HFF-Myc (cell line): ENCODE measurements at regions not wholly inside any gene's neighbourhood (a gene's known extent, or its start where the extent isn't known, plus 50 kb on each side); places are given as distances from the start of the nearest gene placed in this dataset.

Experiments
- DNase-seq: peaks from one replicate; pipeline ENCODE4 v3.0.0-alpha.2; 2011; ENCODE audit warnings: low read depth; ENCODE audit errors: extremely low read depth
- H3K4me3 ChIP-seq: replicated peaks from 2 replicates; pipeline ENCODE4 v1.5.1; 2011; ENCODE audit warnings: low read depth, mild to moderate bottlenecking, control low read depth, low read length
- CTCF ChIP-seq: IDR thresholded peaks from 2 replicates; pipeline ENCODE4 v1.5.1; 2012; ENCODE audit warnings: mild to moderate bottlenecking, low read depth, low read length, control low read depth; ENCODE audit errors: missing control alignments

- H3K4me3 ChIP-seq, result no peak overlapping the region
- DNase-seq, result no peak
- no peak for TF ChIP-seq CTCF
Observed at GRCh38 chr1:188129856-188130838, 1301.4 kb downstream of the PLA2G4A start.

GRCh38 chr1:188137221-188137620 lies 1308.5 kb downstream of the PLA2G4A start:
- no peak for TF ChIP-seq CTCF
- no peak for DNase-seq
- H3K4me3 ChIP-seq, result no peak overlapping the region

- no peak for DNase-seq
- no peak overlapping the region for H3K4me3 ChIP-seq
- TF ChIP-seq CTCF, result no peak
Observed at GRCh38 chr1:188140958-188141357, 1312.2 kb downstream of the PLA2G4A start.

- no peak for TF ChIP-seq CTCF
- H3K4me3 ChIP-seq, result no peak overlapping the region
- DNase-seq, result no peak
Observed at GRCh38 chr1:188154196-188154595, 1325.4 kb downstream of the PLA2G4A start.

GRCh38 chr1:188154761-188155160 lies 1326.0 kb downstream of the PLA2G4A start:
- no peak for DNase-seq
- no peak overlapping the region for H3K4me3 ChIP-seq
- no peak for TF ChIP-seq CTCF

GRCh38 chr1:188155261-188155660 lies 1326.5 kb downstream of the PLA2G4A start:
- no peak overlapping the region for H3K4me3 ChIP-seq
- no peak for TF ChIP-seq CTCF
- no peak for DNase-seq

GRCh38 chr1:188164459-188164858 lies 1335.7 kb downstream of the PLA2G4A start:
- no peak for TF ChIP-seq CTCF
- H3K4me3 ChIP-seq, result no peak overlapping the region
- no peak for DNase-seq
